ENCODE measurements at regions not wholly inside any gene's neighbourhood (a gene's known extent, or its start where the extent isn't known, plus 50 kb on each side); places are given as distances from the start of the nearest gene placed in this dataset.

DNA sequence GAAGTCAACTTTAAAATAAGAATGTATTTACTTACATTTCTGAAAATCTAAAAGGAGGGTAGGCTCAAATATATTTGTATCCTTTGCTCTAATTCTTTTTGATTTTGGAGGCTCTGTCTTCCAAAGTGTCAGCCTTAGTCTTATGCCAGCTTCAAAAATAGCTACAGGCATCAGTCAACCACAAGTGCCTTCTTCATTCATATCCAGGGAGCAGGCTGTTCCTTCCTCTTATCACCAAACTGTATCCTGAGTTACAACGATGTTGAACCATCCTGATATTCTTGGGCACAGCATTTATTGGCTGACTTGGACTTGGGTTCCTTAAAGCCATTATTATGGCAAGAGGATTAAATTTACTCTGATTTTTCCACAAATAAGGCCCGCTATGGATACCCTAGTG lies 1161.3 kb downstream of the PCDH17 start:
- FAIRE-seq = no peak
- TF ChIP-seq, protein P1, sequence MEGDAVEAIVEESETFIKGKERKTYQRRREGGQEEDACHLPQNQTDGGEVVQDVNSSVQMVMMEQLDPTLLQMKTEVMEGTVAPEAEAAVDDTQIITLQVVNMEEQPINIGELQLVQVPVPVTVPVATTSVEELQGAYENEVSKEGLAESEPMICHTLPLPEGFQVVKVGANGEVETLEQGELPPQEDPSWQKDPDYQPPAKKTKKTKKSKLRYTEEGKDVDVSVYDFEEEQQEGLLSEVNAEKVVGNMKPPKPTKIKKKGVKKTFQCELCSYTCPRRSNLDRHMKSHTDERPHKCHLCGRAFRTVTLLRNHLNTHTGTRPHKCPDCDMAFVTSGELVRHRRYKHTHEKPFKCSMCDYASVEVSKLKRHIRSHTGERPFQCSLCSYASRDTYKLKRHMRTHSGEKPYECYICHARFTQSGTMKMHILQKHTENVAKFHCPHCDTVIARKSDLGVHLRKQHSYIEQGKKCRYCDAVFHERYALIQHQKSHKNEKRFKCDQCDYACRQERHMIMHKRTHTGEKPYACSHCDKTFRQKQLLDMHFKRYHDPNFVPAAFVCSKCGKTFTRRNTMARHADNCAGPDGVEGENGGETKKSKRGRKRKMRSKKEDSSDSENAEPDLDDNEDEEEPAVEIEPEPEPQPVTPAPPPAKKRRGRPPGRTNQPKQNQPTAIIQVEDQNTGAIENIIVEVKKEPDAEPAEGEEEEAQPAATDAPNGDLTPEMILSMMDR (IDR thresholded peaks at IDR 0.05; ENCODE audit: insufficient read depth, missing control alignments) = no peak
- no peak for DNase-seq (ENCODE audit: insufficient read length, low spot score)

DNA sequence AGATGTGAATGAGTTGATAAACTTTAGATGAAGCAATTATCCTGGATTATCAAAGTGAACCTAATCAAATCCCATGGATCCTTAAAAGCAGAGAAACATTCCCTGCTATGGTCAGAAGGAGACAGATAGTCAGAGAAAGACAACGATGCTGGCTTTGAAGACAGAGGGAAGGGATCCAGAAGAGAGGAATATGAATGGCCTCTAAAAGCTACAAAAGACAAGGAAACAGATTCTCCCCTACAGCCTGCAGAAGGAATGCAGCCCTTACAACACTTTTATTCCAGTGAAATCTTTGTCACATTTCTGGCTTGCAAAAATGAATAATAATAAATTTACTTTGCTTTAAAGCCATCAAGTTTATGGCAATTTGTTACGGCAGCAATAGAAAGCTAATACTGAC lies 1164.2 kb downstream of the PCDH17 start:
- DNase-seq (ENCODE audit: insufficient read length, low spot score) = no peak
- FAIRE-seq = peak; percentile 29

DNA sequence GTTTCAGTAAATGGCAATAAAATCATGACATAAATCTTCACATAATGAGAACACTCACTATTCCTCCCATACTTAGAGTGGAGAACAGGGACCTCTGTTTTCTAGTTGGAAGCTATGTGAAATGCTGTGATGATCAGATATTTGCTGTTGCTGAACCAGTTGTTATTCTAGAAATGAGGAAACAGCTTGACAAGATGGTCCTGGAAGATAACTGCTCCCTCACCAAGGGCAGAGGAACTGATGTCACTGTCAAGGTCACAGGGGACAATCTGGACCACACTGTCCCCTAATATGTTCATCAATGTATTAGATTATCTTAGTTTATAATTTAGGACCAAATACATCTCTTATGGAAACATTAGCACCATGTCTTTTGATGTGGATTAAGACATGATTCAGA lies 1173.3 kb downstream of the PCDH17 start:
- TF ChIP-seq, protein P1 (IDR thresholded peaks at IDR 0.05; ENCODE audit: insufficient read depth, missing control alignments) = no peak
- no peak for DNase-seq (ENCODE audit: insufficient read length, low spot score)
- no peak for FAIRE-seq

More for the DNA sequence above, 1164.2 kb downstream of the PCDH17 start:
- TF ChIP-seq, protein P1 (IDR thresholded peaks at IDR 0.05; ENCODE audit: insufficient read depth, missing control alignments) = no peak

DNA sequence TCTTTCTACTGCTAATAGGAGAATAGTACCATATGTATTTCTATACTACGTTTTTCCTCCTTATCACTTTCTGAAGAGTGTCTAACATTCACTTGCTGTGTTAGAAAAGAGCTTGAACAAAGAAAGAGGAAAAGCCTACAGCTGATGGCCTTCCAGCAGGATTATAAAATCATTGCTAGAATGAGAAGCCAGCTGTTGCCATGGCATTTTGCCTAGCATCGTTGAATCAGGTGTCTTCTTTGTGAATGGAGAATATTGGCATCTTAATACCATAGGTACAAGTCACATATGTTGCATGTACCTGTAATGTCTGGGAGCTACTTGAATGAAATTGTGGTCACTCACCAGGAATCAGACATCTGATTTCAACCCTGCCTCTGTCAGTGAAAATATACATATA lies 1174.9 kb downstream of the PCDH17 start:
- TF ChIP-seq, protein P1 (IDR thresholded peaks at IDR 0.05; ENCODE audit: insufficient read depth, missing control alignments) = no peak
- FAIRE-seq (peak; percentile 60), DNase-seq (ENCODE audit: insufficient read length, low spot score) (no peak)

DNA sequence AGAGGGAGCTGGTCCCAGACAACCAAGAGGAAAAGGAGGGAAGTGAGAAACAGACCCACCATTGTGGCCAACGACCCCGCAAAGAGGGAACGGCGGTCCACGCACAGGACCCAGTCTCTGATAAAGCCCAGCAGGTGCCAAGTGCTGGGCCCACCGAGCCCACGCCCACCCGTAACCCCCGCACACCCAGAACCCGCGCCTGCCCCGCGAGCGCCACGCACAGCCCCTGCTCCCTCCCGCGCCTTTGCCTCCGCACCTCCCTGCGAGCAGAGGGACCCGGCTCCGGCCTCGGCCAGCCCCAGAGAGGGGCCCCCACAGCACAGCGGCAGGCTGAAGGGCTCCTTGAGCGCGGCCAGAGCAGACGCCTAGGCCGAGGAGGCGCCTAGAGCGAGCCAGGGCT lies 1192.2 kb downstream of the PCDH17 start:
- no peak for DNase-seq (ENCODE audit: insufficient read length, low spot score)
- TF ChIP-seq, protein P1 (IDR thresholded peaks at IDR 0.05; ENCODE audit: insufficient read depth, missing control alignments) = no peak
- no peak for FAIRE-seq

DNA sequence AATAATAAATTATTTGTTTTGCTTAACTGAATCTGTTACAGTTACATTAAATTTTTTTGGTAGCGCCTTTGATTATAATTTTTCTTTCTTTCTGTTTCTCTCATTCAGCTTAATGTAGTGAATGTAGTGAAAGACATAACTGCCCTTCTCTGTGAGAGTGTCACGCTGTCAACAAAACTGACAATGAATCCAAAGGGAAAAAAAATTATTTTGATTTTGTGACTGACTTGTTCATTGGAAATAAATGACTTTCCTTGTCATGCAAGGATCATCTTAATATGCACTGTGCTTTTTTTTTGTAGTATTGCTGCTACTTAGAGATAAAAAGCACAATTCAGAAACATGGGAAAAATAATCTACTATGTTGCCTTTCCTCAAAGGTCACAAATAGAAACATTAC lies 1196.4 kb downstream of the PCDH17 start:
- no peak for DNase-seq (ENCODE audit: insufficient read length, low spot score)
- no peak for FAIRE-seq
- TF ChIP-seq, protein P1 (IDR thresholded peaks at IDR 0.05; ENCODE audit: insufficient read depth, missing control alignments) = no peak

DNA sequence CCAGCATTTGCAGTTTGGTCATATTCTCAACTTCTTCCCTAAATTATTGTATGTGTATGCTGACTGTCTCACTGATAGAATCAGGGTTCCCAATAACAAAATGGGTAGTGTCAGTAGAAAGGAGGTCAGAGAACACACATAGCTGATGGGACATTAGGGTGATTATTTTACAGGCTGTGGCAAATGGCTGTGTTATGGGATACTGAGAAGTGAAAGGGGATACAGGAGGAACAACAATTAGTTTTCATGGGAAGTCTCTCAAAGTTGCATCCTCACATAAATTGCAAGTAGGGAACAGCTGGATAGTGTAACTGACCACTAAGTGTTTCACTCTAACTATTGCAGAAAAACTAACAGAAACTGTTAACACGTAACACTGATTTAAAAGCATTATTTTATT lies 1199.3 kb downstream of the PCDH17 start:
- TF ChIP-seq, protein P1 (IDR thresholded peaks at IDR 0.05; ENCODE audit: insufficient read depth, missing control alignments) = no peak
- DNase-seq (ENCODE audit: insufficient read length, low spot score) (no peak), FAIRE-seq (no peak)
